ENCODE measurements at regions not wholly inside any gene's neighbourhood (a gene's known extent, or its start where the extent isn't known, plus 50 kb on each side); places are given as distances from the start of the nearest gene placed in this dataset.
"Not testable (repeated sequence)": the region's sequence is repeated elsewhere in the genome, so short reads cannot be mapped to it uniquely, and the experiment has no call there.

GRCh38 chr13:87736849-87737385, 65.7 kb downstream of the SLITRK5 start:
- no peak for DNase-seq

- DNase-seq, result no peak
Observed at GRCh38 chr13:87754097-87754496, 82.9 kb downstream of the SLITRK5 start.

GRCh38 chr13:87769445-87769844, 98.3 kb downstream of the SLITRK5 start:
- no peak for DNase-seq

- peak in 1 of 51 donors; percentile 8 for DNase-seq
Observed at GRCh38 chr13:87777387-87777786, 106.2 kb downstream of the SLITRK5 start.

- no peak for DNase-seq
Observed at GRCh38 chr13:87778128-87778527, 107.0 kb downstream of the SLITRK5 start.

GRCh38 chr13:87779426-87779825, 108.3 kb downstream of the SLITRK5 start:
- DNase-seq, result no peak

GRCh38 chr13:87783366-87783765, 112.2 kb downstream of the SLITRK5 start:
- DNase-seq, result no peak

- DNase-seq, result no peak
Observed at GRCh38 chr13:87788363-87788762, 117.2 kb downstream of the SLITRK5 start.

- DNase-seq, result no peak
Observed at GRCh38 chr13:87792878-87793277, 121.7 kb downstream of the SLITRK5 start.

GRCh38 chr13:87798536-87798935, 127.4 kb downstream of the SLITRK5 start:
- DNase-seq, result no peak

GRCh38 chr13:87810391-87810801, 139.2 kb downstream of the SLITRK5 start:
- DNase-seq, result no peak

- DNase-seq, result no peak
Observed at GRCh38 chr13:87810920-87811344, 139.8 kb downstream of the SLITRK5 start.

GRCh38 chr13:87814403-87814802, 143.2 kb downstream of the SLITRK5 start:
- DNase-seq, result no peak

GRCh38 chr13:87820241-87820640, 149.1 kb downstream of the SLITRK5 start:
- DNase-seq, result no peak

GRCh38 chr13:87821512-87821911, 150.3 kb downstream of the SLITRK5 start:
- no peak for DNase-seq

- not testable (repeated sequence) for DNase-seq
Observed at GRCh38 chr13:87826301-87826700, 155.1 kb downstream of the SLITRK5 start.

- DNase-seq, result peak in 1 of 51 donors; percentile 8
Observed at GRCh38 chr13:87827479-87827878, 156.3 kb downstream of the SLITRK5 start.

GRCh38 chr13:87837522-87837921, 166.4 kb downstream of the SLITRK5 start:
- no peak for DNase-seq

GRCh38 chr13:87837946-87838345, 166.8 kb downstream of the SLITRK5 start:
- DNase-seq, result no peak

GRCh38 chr13:87851410-87851809, 180.2 kb downstream of the SLITRK5 start:
- peak in 2 of 51 donors; percentile 11 to 12 for DNase-seq

- no peak for DNase-seq
Observed at GRCh38 chr13:87855553-87855952, 184.4 kb downstream of the SLITRK5 start.

GRCh38 chr13:87859261-87859660, 188.1 kb downstream of the SLITRK5 start:
- no peak for DNase-seq

GRCh38 chr13:87867426-87867825, 196.3 kb downstream of the SLITRK5 start:
- no peak for DNase-seq

- DNase-seq, result no peak
Observed at GRCh38 chr13:87868731-87869130, 197.6 kb downstream of the SLITRK5 start.

Measured in hypothalamus (tissue), 51 donors.